Loucy (cell line): ENCODE measurements at regions not wholly inside any gene's neighbourhood (a gene's known extent, or its start where the extent isn't known, plus 50 kb on each side); places are given as distances from the start of the nearest gene placed in this dataset.

Experiments used
- H2AFZ ChIP-seq: fragments of 200-600 bp; sonication (generic); 2 replicates; pipeline ENCODE4 v1.6.0; 2016; ENCODE audit warnings: antibody characterized with exemption, mild to moderate bottlenecking, low read length, moderate library complexity
- H3F3A ChIP-seq: fragments of 200-600 bp; 2 replicates; pipeline ENCODE4 v1.6.0; 2016; ENCODE audit warnings: antibody characterized with exemption, low read depth, mild to moderate bottlenecking
- H3K27me3 ChIP-seq: fragments of 200-600 bp; sonication (generic); 2 replicates; pipeline ENCODE4 v1.6.1; 2014; ENCODE audit warnings: low read length, mild to moderate bottlenecking; ENCODE audit not compliant: insufficient read depth, poor library complexity, severe bottlenecking
- H3K36me3 ChIP-seq: fragments of 200-600 bp; sonication (generic); 2 replicates; pipeline ENCODE4 v1.6.1; 2016; ENCODE audit warnings: low read length; ENCODE audit not compliant: insufficient read depth
- H3K4me1 ChIP-seq: fragments of 200-600 bp; sonication (generic); 2 replicates; pipeline ENCODE4 v1.5.1; 2014; ENCODE audit warnings: low read length, mild to moderate bottlenecking; ENCODE audit not compliant: insufficient read depth, poor library complexity, severe bottlenecking
- H3K4me2 ChIP-seq: fragments of 200-600 bp; sonication (generic); 2 replicates; pipeline ENCODE4 v1.6.0; 2014; ENCODE audit warnings: antibody characterized with exemption, low read length, low read depth, mild to moderate bottlenecking; ENCODE audit not compliant: poor library complexity, severe bottlenecking
- H3K4me3 ChIP-seq: fragments of 200-600 bp; sonication (generic); 2 replicates; pipeline ENCODE4 v1.5.1; 2014; ENCODE audit warnings: low read length, mild to moderate bottlenecking, mixed read lengths; ENCODE audit not compliant: poor library complexity, severe bottlenecking
- H3K79me2 ChIP-seq: fragments of 200-600 bp; sonication (generic); 2 replicates; pipeline ENCODE4 v1.6.1; 2014; ENCODE audit warnings: low read length; ENCODE audit not compliant: insufficient read depth
- H3K9ac ChIP-seq: fragments of 200-600 bp; sonication (generic); 2 replicates; pipeline ENCODE4 v1.6.0; 2014; ENCODE audit warnings: mild to moderate bottlenecking, low read depth, low read length, moderate library complexity; ENCODE audit not compliant: poor library complexity, severe bottlenecking
- H3K9me2 ChIP-seq: fragments of 200-600 bp; sonication (generic); replicated peaks from 2 replicates; pipeline ENCODE4 v1.6.1; 2016; ENCODE audit warnings: low read depth, low read length, mixed read lengths
- H3K9me3 ChIP-seq: fragments of 200-600 bp; sonication (generic); 2 replicates; pipeline ENCODE4 v1.6.1; 2014; ENCODE audit warnings: mild to moderate bottlenecking, antibody characterized with exemption, low read length, low read depth; ENCODE audit not compliant: insufficient read depth
- H4K20me1 ChIP-seq: fragments of 200-600 bp; sonication (generic); 2 replicates; pipeline ENCODE4 v1.6.0; 2014; ENCODE audit warnings: antibody characterized with exemption, low read length, mild to moderate bottlenecking; ENCODE audit not compliant: insufficient read depth, poor library complexity, severe bottlenecking
- EZH2phosphoT487 ChIP-seq: fragments of 200-600 bp; IDR thresholded peaks from 2 replicates; pipeline ENCODE4 v1.6.1; 2018; ENCODE audit warnings: antibody characterized with exemption, mild to moderate bottlenecking, moderate library complexity, borderline replicate concordance
- TF ChIP-seq, protein P1 (sequence below): fragments of 200-600 bp; sonication (generic); conservative IDR thresholded peaks from 2 replicates; pipeline ENCODE4 v1.5.1; 2014; ENCODE audit warnings: mild to moderate bottlenecking, antibody characterized with exemption, low read length

DNA sequence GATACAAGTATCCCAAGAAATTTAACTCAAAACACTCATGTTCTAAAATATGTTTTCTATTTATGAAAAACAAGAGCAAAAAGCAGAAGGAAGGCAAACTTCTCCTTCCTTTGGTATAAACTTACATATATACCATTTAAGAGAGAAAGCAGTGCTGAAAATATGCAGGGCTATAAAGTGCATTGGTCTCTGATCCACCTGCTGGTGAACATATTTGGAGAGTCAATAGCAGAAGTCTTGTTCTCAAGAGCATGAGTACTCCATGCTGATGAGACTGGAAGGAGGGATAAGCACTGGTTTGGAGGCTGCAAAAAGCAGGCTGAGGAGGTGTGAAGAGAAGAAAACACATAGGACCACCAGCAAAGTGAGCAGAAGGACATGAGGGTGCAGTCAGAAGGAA lies 391.2 kb downstream of the STK39 start:
- Histone ChIP-seq H2AFZ (no peak overlapping the region), H3K4me1 (no peaks in the 10 kb centered on the region), H3K27me3 (no peaks in the 10 kb centered on the region), H3K4me3 (no peak overlapping the region), H3F3A (no peaks in the 10 kb centered on the region), H3K9ac (no peak overlapping the region), H3K4me2 (no peak overlapping the region), H3K9me3 (no peaks in the 10 kb centered on the region), H3K9me2 (no peaks in the 10 kb centered on the region), H3K36me3 (no peaks in the 10 kb centered on the region), H3K79me2 (no peaks in the 10 kb centered on the region), H4K20me1 (no peaks in the 10 kb centered on the region)
- TF ChIP-seq EZH2phosphoT487 = no peak
- TF ChIP-seq, protein P1, sequence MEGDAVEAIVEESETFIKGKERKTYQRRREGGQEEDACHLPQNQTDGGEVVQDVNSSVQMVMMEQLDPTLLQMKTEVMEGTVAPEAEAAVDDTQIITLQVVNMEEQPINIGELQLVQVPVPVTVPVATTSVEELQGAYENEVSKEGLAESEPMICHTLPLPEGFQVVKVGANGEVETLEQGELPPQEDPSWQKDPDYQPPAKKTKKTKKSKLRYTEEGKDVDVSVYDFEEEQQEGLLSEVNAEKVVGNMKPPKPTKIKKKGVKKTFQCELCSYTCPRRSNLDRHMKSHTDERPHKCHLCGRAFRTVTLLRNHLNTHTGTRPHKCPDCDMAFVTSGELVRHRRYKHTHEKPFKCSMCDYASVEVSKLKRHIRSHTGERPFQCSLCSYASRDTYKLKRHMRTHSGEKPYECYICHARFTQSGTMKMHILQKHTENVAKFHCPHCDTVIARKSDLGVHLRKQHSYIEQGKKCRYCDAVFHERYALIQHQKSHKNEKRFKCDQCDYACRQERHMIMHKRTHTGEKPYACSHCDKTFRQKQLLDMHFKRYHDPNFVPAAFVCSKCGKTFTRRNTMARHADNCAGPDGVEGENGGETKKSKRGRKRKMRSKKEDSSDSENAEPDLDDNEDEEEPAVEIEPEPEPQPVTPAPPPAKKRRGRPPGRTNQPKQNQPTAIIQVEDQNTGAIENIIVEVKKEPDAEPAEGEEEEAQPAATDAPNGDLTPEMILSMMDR = 0 out of 2 replicates have a peak, but pooled peaks have one; percentile 10

DNA sequence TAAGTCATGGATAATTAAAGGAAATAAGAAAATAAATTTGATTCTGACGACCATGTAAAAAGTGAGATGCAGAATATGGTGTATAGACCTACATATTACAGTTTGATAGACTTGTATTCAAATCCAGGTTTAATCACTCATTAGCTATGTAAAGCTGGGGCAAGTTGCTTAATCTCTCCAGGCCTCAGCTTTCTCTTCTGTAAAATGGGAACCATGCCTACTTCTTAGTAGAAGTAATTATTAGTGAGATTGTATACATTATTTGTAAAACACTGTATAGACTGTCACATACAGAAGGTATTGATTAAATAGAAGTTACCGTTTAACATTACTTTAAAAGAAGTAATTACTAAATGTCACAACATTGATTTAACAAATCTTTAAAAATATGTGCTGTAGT lies 392.2 kb downstream of the STK39 start:
- H3K9ac ChIP-seq = no peak overlapping the region

DNA sequence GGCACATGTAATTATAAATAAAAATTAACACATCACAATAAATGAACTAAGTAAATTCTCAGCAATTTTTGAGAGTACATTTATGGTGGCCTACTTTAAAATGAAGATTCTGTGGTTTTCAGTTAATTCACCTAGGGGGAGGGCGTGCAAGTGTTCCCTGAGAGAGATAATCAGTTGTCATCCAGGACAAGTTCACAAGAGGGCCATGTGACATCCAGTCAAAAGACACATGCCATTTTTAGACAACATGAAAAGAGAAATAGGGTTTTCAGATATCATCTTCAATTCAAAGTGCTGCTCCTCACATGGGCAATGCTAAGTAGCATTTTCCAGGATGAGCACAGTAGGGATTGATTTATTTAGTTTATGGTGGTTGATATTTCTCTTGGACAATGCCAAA lies 393.7 kb downstream of the STK39 start:
- Histone ChIP-seq H4K20me1 (no peaks in the 10 kb centered on the region), H3K9me2 (no peaks in the 10 kb centered on the region), H3K9me3 (no peaks in the 10 kb centered on the region), H3K4me3 (no peak overlapping the region), H3K4me2 (no peak overlapping the region), H3K9ac (no peak overlapping the region), H3F3A (no peaks in the 10 kb centered on the region), H3K79me2 (no peaks in the 10 kb centered on the region), H3K4me1 (no peaks in the 10 kb centered on the region), H3K27me3 (no peaks in the 10 kb centered on the region), H3K36me3 (no peaks in the 10 kb centered on the region), H2AFZ (no peak overlapping the region)
- TF ChIP-seq, protein P1 = no peak
- TF ChIP-seq EZH2phosphoT487 = no peak

More for the DNA sequence above, 392.2 kb downstream of the STK39 start:
- no peaks in the 10 kb centered on the region for H3K36me3 ChIP-seq
- H2AFZ ChIP-seq = no peak overlapping the region
- TF ChIP-seq EZH2phosphoT487 = no peak
- TF ChIP-seq, protein P1 = no peak
- H3K27me3 ChIP-seq = no peaks in the 10 kb centered on the region
- H3K9me2 ChIP-seq = no peaks in the 10 kb centered on the region
- H3K4me3 ChIP-seq = no peak overlapping the region
- H4K20me1 ChIP-seq = no peaks in the 10 kb centered on the region
- H3K9me3 ChIP-seq = no peaks in the 10 kb centered on the region
- no peaks in the 10 kb centered on the region for H3K4me1 ChIP-seq
- no peaks in the 10 kb centered on the region for H3F3A ChIP-seq
- no peak overlapping the region for H3K4me2 ChIP-seq
- H3K79me2 ChIP-seq = no peaks in the 10 kb centered on the region
